AG04450 (cell line): ENCODE measurements at regions not wholly inside any gene's neighbourhood (a gene's known extent, or its start where the extent isn't known, plus 50 kb on each side); places are given as distances from the start of the nearest gene placed in this dataset.
"Not testable (repeated sequence)": the region's sequence is repeated elsewhere in the genome, so short reads cannot be mapped to it uniquely, and the experiment has no call there.

Source experiments
- CTCF ChIA-PET: fragments of 300-600, 350-600 bp; formaldehyde crosslinking; extraction: SDS; loops from one replicate; lab custom pipeline; 2022; ENCODE audit warnings: antibody characterized with exemption, inconsistent platforms; lab: Charles Lee
- POLR2A ChIA-PET: fragments of 350-600 bp; formaldehyde crosslinking; extraction: SDS; loops from one replicate; lab custom pipeline; 2021; ENCODE audit warnings: antibody characterized with exemption, inconsistent platforms; lab: Yijun Ruan, JAX
- DNase-seq: peaks from one replicate; pipeline ENCODE4 v3.0.0-alpha.2; 2011; ENCODE audit warnings: low read depth, low spot score
- H3K27ac ChIP-seq: one replicate; pipeline ENCODE4 v1.5.1; 2012; ENCODE audit warnings: low read depth, low read length, control low read depth
- H3K27me3 ChIP-seq: one replicate; pipeline ENCODE4 v1.6.0; 2012; ENCODE audit warnings: low read length; ENCODE audit not compliant: control insufficient read depth, insufficient read depth
- H3K4me3 ChIP-seq: 2 replicates; pipeline ENCODE4 v1.5.1; 2011; ENCODE audit warnings: mild to moderate bottlenecking, low read depth, low read length, control low read depth
- H3K9me3 ChIP-seq: 2 replicates; pipeline ENCODE4 v1.5.1; 2012; ENCODE audit warnings: low read length; ENCODE audit not compliant: control insufficient read depth, insufficient read depth
- TF ChIP-seq, protein P1 (sequence below): IDR thresholded peaks from 2 replicates; pipeline ENCODE4 v1.5.1; 2011; ENCODE audit warnings: low read depth, low read length, control low read depth, inconsistent platforms

DNA sequence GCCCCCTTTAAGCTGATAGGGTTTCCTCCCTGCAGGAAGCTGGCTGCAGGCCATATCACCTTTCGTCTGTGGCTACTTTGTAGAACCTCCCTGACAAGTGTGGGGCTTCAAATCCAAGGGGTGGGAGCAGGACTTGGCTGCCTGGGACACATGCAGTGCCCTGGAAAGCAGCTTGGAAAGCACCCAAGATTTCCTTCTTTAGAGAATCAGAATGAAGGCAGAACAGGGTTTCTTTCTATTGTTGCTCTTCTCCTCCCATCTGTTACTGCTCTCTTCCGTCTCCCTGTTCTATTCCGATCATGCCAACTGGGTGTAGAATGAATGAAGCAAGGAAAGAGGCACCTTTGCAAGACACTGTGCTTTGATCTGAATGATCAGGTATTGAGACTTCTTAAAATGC is 282.2 kb downstream of the MED10 start:
- ChIA-PET POLR2A (no interaction called here), CTCF (no interaction called here)

DNA sequence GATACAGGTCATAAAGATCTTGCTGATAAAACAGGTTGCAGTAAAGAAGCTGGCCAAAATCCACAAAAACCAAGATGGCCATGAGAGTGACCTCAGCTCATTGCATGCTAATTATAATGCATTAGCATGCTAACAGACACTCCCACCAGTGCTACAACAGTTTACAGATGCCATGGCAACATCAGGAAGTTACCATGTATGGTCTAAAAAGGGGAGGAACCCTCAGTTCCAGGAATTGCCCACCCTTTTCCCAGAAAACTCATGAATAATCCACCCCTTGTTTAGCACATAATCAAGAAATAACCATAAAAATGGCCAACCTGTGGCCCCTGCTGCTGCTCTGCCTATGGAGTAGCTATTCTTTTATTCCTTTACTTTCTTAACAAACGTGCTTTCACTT is 284.2 kb downstream of the MED10 start:
- H3K27ac ChIP-seq, DNase-seq, H3K9me3 ChIP-seq, CTCF ChIA-PET, H3K27me3 ChIP-seq, POLR2A ChIA-PET, H3K4me3 ChIP-seq: not testable (repeated sequence)

More for the DNA sequence above, 282.2 kb downstream of the MED10 start:
- Histone ChIP-seq H3K9me3 (peaks cover 8% of the 10 kb centered on the region), H3K27me3 (no peaks in the 10 kb centered on the region), H3K4me3 (no peak overlapping the region), H3K27ac (no peak overlapping the region)
- TF ChIP-seq, protein P1, sequence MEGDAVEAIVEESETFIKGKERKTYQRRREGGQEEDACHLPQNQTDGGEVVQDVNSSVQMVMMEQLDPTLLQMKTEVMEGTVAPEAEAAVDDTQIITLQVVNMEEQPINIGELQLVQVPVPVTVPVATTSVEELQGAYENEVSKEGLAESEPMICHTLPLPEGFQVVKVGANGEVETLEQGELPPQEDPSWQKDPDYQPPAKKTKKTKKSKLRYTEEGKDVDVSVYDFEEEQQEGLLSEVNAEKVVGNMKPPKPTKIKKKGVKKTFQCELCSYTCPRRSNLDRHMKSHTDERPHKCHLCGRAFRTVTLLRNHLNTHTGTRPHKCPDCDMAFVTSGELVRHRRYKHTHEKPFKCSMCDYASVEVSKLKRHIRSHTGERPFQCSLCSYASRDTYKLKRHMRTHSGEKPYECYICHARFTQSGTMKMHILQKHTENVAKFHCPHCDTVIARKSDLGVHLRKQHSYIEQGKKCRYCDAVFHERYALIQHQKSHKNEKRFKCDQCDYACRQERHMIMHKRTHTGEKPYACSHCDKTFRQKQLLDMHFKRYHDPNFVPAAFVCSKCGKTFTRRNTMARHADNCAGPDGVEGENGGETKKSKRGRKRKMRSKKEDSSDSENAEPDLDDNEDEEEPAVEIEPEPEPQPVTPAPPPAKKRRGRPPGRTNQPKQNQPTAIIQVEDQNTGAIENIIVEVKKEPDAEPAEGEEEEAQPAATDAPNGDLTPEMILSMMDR = no peak
- no peak for DNase-seq

DNA sequence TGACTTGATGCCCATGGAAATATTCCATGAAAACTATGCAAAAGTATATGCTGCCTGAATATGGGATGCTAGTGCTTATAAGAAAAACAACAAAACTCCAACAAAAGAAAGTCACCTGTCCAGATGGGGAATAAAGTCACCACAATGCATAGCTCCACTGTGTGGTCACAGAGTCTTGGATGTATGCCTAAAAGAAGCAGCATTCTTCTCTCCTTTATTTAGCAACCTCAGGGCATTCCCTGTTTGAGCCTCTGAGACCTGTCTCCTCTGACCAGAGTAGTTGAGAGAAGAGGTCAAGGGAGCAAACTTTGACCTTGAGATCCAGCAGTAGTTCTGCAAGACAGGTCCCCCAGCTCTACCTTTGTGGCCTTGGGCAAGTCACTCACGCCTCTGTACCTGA is 287.5 kb downstream of the MED10 start:
- no peak for DNase-seq
- CTCF ChIA-PET = no interaction called here
- POLR2A ChIA-PET = no interaction called here

DNA sequence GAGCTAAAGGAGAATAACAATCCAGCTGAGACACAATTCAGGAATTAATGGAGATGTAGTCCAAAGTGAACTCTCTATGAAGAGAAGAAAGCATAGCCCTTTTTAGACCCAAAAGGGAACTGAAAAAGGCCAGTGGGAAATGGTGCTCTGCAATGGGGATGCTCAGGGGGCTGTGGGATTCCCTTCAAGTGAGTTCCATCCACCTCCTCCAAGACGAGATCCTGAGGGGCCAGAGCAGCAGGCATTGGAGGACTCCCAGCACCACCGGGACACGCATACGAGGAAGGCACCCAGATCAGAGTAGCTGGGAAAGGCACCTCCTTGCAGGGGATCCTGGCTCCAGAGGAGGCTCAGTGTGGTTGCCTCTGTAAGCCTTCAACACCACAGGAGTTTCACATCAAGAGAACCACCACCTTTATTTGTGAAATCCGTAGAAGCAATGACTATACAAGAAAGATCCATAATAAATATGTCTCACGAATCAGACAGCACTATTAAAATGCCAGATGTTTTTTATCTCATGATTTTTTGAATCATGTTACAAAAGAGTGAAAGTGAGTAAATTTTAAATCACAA is 288.2 kb downstream of the MED10 start:
- TF ChIP-seq, protein P1 = no peak
- no peak overlapping the region for H3K4me3 ChIP-seq
- ChIA-PET CTCF (no interaction called here), POLR2A (no interaction called here)
- H3K27ac ChIP-seq = no peak overlapping the region
- no peaks in the 10 kb centered on the region for H3K27me3 ChIP-seq
- no peak for DNase-seq
- H3K9me3 ChIP-seq = peaks cover 25% of the 10 kb centered on the region

More for the DNA sequence above, 287.5 kb downstream of the MED10 start:
- TF ChIP-seq, protein P1 = no peak
- Histone ChIP-seq H3K4me3 (no peak overlapping the region), H3K27ac (no peak overlapping the region), H3K9me3 (peaks cover 23% of the 10 kb centered on the region), H3K27me3 (no peaks in the 10 kb centered on the region)

DNA sequence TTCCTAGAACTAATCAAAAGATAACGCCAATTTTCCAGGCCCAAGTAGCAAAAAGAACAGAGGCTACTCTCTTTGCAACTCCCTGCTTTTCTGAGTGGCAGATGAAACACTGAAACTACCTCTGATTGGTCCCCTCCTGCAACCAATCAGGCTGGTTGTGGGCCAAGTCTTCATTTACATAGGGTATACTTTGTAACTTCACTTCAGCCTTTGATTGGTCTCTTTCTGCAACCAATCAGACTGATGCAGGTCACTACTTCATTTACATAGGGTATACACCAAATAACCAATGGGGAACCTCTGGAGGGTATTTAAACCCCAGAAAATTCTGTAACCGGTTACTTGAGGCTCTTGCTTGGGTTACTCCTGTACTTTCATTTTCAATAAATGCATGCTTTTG is 289.6 kb downstream of the MED10 start:
- POLR2A ChIA-PET = no interaction called here

More for the DNA sequence above, 289.6 kb downstream of the MED10 start:
- Histone ChIP-seq H3K27me3 (no peaks in the 10 kb centered on the region), H3K9me3 (peaks cover 26% of the 10 kb centered on the region), H3K4me3 (no peak overlapping the region), H3K27ac (no peak overlapping the region)
- TF ChIP-seq, protein P1 = no peak
- no peak for DNase-seq
- CTCF ChIA-PET = no interaction called here
